Fibroblast of skin of right quadriceps (primary cell): ENCODE measurements at regions not wholly inside any gene's neighbourhood (a gene's known extent, or its start where the extent isn't known, plus 50 kb on each side); places are given as distances from the start of the nearest gene placed in this dataset.

Experiments
- DNase-seq: peaks from one replicate; pipeline ENCODE4 v3.0.0-alpha.2; 2013

DNA sequence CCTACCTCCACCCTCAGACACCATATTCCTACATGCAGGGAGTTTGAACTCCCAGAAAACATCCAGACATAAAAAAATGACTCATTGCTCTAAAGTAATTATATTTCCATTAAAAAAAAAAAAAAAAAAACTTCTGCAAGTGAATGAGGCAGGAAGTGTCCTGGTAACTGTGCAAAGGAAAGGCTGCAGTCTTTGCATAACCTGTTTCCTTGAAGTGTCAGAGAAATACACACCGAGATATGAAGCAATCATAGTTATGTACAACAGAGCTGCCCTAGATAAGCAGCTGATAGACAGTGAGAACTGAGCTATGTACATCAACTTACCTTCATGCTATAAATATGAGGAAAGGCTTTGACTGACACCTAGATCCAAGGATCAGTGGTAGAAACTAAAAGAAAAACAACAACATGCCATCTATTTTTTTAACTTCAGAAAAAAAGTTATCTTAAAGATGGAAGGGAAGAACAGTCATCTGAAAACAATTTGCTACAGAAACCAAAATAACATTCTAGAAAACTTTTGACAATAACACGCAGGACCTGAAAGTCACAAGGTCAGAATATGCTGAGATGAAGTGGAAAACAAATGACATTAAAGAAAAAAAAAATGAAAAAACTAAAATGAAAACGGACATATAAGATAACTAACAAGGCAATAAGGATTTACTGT is 263.2 kb downstream of the SEC23A start:
- DNase-seq = peak; percentile 30

DNA sequence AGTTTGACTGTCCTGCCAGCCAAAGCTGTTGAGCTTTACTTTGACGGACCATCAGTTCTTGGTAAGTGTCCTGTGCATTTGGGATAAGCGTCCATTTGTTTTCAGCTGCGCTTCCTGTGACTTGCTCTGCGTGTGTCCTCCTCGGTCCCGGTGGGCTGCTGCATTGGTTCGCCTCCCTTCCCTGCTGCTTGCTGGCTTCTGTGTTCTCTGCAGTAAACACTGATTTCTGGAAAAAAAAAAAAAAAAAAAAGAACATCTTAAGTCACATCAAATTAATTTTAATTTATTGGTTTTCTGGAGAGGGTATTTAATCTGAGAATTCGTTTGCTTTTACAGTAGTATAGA is 264.1 kb downstream of the SEC23A start:
- DNase-seq = no peak

DNA sequence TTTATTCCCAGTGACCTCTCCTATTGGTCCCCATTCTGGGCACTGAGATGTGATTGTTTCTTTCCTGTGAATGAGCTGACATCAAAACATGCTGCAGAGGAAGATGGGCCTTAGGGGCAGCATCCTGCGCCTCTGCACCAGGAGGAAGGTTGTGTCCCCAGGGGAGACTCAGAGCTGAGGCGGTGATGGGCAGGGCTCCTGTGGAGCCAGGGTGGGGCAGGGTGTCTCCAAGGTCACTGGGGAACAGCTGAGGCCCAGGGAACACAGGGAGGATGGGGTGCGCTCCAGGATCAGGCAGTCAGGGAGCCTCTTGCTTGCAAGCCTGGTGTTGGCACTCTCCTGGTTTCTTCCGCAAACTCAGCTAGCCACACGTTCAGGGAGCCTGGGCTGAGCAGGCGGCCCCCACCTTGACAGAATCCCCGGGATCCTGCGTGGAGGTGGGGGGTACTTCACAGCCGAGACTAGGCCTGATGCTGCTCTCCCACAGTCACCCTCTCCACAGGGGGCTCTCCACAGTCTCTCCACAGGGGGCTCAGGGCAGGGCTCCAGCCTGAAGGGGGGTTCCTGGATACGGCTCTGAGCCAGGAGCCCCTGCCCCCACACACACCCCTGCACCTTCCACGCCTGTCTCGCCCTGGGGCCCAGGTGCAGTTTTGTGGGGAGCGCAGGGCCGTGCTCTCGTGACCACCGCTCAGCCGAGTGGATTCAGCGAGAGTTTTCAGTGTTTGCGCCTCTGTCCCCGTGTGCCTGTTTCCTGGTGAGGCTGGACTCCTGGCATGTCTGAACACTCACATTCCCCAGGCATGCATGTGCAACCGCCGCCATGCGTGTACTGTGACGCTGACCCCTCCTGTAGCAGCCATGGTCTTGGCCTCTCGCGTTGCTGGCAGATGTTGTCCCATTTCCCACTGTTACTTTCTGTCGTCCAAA is 264.7 kb downstream of the SEC23A start:
- no peak for DNase-seq

DNA sequence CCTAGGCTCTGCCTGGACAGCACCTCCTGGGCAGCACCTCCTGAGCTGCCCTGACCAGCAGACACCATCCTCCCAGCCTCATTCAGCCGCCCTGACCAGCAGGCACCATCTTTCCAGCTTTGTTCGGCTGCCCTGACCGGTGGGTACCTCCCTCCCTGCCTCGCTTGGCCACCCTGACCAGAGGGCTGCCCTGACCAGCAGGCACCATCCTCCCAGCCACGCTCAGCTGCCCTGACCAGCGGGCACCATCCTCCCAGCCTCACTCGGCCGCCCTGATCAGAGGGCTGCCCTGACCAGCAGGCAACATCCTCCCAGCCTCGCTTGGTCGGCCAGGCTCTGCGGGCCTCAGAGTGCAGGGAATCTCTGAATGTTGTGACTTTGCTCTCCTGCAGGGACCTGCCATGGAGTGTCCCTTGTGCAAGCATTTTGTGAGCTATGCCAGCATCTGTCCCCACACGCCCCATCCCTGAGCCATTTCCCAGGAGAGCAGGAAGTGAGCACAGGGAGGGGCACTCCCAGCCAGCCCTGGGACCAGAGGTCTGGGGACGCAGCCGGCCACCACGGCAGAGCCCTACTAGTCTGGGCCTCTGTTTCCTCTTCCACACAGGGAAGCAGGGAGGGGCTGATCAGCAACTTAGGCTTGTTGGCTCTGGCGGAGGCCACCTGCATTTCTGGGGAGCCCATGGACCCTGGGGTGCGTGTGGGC is 265.5 kb downstream of the SEC23A start:
- no peak for DNase-seq

DNA sequence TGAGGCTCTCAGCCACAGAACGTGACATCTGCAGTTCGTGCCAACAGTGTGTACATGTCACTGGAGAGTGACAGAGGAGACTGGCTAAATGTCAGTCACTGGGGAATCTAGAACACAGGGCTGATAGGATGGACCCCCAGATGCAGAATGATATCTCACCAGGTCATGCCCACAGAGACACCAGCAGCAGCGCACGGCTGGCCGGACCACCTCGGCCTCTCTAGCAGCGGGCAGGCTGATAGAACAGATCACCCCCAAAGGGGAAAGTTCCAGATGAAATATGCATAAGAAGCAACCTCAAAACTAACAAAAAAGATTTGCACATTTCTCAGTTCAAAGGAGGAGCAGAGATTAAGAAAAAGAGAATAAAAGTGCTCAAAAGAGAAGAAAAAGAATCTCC is 266.5 kb downstream of the SEC23A start:
- no peak for DNase-seq

DNA sequence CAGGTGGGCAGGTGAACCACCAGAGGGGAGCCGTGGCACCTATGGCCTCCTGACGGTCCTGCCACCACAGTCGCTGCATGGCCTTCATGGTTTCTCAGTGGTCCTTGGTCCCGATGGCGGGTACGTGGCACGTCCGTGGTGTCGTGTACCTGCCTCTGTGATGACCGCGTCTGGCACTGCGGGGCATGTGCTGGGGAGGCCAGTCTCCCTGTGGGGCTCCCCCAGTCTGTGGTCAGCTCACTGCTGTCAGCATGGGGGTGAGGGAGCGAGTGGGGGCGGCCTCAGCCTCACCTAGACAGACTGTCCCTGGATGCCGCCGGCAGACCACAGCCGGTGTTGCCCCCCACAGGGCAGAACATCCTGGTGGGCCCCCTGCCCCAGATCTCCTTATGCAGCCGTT is 267.2 kb downstream of the SEC23A start:
- DNase-seq = no peak

DNA sequence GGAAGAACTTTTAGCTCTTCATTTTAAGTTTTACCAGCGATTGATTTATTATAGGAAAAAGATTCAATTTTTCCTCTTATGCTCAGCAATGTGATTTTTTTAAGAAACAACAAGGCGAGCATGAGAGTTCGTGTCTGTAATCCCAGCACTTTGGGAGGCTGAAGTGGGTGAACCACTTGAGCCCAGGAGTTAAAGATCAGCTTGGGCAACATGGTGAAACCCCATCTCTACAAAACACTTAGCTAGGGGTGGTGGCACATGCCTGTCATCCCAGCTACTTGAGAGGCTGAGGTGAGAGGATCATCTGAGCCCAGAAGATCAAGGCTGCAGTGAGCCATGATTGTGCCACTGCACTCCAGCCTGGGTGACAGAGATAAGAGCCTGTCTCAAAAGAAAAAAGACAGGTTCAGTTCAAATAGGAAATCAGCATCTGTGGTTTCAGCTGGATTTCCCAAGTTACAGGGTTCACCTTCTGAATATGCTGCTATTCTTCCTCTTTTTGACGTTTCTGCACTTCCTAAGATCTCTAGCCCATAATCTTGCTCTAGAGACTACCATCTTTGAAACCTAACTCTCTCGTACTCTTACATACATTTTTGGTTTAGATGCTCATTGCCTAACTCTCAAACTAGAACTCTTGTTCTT is 274.7 kb downstream of the SEC23A start:
- DNase-seq = no peak

DNA sequence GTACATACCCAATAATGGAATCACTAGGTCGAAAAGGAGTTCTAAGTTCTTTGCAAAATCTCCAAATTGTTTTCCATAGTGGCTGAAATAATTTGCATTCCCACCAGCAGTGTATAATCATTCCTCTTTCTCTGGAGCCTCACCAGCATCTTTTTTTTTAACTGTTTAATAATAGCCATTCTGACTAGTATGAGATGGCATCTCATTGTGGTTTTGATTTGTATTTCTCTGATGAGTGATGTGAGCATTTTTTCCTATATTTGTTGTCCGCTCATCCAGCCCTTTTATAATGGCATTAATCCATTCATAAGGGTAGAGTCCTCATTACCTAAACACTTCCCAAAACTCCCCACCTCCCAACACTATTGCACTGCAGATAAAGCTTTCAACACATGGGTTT is 278.3 kb downstream of the SEC23A start:
- peak; percentile 74 for DNase-seq

DNA sequence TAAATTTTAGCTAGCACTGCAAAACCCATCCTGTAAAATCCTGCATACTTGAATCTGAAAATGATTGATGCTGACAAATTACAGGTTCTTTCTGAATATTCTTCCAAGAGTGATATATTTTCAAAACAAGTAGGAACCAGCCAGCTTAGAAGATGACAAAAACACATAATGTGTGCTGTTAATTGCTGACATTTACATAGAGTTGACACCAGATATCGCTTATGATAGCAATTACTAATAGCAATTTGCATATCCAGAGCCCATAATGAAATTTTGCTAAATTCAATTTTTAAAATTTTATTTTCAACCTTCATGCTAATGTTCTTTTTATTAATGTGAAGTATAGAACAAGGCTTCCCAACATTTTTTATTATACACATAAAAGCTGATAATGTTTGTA is 284.5 kb downstream of the SEC23A start:
- DNase-seq = no peak

DNA sequence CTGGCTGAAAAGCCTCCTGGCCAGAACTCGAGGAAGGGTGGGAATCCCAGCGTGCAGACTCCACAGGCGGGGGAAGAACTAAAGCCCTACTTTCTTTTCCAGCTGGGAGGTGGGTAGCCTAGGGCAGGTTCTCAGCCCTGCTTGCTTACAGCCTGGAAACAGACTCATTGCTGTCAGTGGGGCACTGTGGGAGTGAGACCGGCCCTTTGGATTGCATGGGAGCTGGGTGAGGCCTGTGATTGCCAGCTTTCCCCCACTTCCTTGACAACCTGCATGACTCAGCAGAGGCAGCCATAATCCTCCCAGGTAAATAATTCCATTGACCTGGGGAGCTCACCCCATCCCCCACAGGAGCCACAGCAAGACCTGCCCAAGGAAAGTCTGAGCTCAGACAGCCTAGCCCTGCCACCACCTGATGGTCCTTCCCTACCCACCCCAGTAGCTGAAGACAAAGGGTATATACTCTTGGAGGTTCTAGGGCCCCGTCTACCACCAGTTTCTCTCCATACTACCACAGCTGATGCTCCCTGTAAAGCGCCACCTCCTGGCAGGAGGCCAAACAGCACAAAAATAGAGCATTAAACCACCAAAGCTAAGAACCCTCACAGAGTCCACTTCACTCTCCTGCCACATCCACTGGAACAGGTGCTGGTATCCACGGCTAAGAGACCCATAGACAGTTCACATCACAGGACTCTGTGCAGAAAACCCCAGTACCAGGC is 294.1 kb downstream of the SEC23A start:
- no peak for DNase-seq

DNA sequence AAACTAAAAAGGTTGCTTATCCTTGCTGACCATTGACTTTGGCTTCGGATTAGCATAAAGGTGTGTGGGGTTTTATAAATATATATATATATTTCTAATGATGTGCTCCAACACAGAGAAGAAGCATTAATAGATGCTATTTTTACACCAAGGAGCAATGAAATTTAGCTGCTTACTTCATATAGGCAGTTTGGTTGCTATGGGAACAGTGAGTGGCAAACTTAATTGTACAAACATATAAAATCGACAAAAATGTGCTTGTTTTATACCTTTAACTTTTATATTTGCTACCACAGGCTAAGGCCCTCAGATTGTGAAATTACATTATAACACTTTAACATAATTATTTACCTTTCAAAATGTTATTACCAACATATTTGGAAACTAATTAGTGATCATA is 303.4 kb downstream of the SEC23A start:
- DNase-seq = no peak

DNA sequence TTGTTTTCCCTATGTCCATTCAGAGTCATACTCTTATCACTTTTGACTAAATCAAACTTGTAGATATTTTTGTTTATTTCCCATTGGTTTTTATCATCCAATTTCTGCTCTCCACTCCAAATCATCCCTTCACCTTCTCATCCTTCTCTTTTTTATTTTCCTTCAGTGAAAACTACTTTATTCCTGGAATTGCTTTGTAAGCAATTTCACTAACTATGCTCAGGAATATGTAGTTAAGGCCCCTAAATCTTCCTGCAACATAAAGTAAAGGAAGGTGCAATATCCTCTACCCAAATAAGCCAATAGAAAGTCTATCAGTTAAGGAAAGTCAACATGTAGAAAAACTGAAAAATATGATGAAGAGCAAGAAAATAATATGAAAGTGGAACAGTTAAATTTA is 308.4 kb downstream of the SEC23A start:
- DNase-seq = no peak

DNA sequence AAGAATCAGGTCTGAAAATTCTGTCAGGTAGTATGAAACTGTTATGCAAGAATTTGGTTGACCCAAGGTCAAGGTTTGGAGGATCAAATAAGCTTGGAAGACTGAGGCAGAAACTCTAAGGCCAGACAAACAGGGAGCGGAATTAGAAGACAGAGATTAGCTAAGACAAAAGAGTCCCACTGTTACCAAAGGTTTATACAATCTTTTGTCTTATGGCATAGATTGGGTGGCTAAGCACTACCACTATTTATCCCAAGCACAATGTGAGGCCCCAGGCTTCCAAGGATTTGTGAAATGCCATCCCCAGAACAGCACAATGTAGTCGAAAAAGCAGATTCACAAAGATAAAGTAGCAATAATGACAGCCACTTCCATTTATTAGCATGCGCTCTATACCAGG is 311.2 kb downstream of the SEC23A start:
- DNase-seq = no peak

DNA sequence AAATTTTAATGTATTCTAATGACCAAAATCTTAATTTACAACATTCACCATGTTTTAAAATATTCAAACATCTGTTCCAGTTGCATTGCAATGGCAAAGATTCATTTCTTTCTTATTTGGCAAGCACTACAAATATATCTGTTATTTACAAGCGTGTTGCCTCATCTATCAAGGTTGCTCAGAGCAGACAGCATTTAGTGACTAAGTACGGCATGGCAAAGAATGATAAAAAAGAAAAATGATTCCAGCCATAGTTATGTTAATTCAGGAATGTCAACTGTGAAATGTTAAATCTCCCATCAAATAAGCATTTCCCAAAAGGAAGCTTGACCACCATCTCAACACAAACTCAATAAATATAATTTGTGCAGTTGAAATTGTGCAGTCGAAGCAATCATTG is 312.1 kb downstream of the SEC23A start:
- DNase-seq = peak; percentile 21

DNA sequence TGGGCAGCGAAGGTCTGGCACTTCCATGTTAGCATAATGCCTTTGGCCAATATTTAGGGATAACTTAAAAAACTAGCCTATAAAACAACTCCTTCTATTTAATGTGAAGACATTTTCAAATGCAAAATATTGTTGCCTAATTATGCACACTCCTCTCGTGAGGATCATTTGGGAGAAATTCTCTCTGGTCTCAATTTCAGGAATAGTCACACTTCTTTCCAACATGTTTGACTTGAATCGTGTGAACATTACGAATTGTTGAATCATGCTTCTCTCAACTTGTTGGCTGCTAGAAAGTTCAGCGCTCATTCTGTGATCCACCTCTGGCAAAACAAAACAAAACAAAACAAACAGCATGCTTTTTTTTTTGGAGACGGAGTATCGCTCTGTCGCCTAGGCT is 313.2 kb downstream of the SEC23A start:
- DNase-seq = no peak

DNA sequence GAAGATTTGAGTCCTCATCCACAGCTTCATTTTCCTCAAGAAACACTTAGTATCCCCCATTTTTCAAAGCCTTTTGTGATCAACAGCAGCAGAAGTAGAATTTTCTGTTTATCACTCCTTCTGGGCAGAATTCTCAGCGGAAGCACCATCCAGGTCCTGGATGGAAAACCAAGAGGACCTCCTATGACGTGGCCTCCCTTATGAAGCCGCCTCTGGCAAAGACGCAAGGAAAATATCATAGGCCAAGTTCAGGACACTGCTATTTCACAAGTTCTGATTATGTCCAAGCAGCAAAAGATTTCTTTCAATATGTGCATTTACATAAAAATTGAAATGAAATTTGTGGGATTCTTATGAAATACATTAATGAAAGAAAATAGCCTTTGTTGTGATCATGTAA is 315.0 kb downstream of the SEC23A start:
- no peak for DNase-seq

DNA sequence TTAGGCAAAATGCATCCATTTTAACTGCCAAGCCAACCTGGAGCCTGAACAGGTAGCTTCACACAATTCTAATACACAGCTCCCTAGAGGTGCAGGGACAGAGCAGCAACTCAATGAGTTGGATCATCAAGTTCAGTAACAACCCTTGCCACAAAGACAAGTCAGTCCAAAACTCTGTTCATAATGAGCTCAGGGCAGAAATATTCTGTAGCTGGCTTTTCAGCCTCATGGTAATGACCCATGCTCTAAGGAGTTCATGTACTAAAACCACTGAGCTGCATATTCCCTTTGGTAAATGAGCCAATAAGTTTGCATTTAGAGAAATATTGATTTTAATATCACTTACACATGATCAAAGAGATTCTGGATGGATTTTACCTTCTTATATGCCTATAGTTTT is 316.1 kb downstream of the SEC23A start:
- no peak for DNase-seq

DNA sequence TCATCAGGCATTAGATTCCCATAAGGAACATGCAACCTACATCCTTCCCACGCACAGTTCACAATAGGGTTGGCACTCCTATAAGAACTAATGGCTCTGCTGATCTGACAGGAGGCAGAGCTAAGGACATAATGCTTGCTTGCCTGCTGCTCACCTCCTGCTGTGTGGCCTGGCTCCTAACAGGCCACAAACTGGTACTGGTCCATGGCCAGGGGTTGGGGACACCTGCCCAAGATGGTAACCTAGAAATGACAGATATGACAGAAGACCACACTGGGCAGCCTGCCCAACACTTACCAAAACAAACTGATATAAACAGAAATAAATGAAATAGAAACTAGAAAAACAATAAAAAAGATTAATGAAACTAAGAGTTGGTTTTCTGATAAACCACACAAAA is 325.6 kb downstream of the SEC23A start:
- DNase-seq = no peak

DNA sequence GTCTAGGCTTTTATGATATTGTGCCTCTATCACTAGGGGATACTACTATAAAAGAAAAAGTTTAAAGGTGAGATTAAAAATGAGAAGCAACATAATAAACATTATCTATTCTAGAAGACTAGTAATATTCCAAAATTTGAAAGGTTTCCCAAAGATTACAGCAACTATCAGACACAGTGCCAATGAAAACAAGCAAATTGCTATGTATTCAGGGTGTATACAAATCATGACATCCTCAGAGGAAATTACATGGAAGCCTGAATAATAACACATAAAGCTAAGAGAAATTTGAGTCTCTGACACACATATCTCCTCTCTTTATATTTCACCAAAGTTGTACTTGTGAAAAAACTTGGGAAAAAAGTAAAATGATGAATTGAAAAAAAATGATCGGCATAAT is 327.0 kb downstream of the SEC23A start:
- DNase-seq = no peak

DNA sequence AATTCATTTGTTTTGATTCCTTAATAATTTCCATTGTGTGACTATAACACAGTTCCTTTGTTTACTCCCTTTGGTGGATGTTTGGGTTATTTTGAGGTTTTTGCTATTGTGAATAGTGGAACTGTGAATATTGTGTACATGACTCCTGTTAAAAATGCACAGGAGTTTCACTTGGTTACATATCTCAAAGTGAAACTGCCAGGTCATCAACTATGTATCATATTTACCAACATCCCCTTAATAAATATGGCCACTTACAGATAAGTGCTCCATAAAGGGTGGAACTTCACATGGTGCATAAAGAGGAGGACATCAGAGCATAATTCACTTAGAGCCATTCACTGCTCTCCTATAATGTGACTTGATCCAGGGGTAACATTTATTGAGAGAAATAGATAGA is 328.9 kb downstream of the SEC23A start:
- DNase-seq = no peak

DNA sequence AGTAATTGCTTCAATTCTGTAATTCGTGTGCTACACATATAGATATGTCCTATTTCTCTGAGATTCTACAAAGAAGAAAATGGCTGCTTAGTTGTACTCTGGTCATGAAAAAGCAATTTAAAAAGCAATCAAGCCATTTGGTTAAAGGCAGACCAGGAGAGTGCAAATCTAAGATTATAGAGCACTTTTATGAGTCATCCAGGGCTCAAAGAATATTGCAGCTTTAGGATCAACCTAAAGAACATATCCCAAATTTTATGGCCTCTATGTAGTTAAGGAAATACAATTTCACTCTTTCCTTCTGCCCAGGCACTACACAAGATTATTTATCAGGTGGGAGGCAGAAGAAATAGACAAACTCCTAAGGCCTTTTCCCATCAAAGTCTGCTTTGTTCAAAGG is 332.8 kb downstream of the SEC23A start:
- DNase-seq = no peak

DNA sequence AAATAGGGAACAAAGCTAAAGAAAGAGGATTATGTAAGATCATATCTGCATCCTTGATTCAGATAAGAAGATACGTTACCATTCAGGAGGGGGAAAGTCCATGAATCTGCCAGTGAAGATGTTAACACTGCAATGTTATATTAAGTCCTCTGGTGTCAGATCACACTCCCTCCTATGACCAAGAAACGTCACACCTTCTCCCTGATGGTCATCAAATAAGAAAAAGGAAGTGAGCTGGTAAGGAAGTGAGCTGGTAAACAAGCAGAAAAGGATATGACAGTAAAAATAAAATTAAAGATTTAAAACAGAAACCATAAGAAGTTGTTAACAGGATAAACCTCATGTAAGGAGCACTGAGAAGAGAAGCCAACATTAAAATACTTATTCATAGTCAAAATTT is 340.2 kb downstream of the SEC23A start:
- DNase-seq = no peak

DNA sequence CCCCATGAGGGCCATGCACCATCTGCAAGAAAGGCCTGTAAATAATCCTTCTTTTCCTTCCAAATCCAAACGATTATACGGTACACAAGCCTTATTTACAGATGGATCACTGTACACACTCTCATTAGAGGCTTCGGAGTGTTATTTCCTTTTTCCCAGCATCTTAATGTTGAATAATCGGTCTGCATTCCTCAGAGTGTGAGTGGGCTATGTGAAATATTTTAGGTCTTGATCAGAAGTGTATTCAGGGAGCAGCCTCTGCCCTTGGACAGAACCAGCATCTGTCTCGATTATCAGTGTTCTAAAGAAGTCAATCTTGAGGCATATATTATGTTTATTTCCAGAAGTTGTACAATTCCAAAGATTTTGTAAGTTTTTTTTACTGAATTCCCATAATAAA is 340.6 kb downstream of the SEC23A start:
- DNase-seq = peak; percentile 58
